HCT116 (cell line): ENCODE measurements at regions not wholly inside any gene's neighbourhood (a gene's known extent, or its start where the extent isn't known, plus 50 kb on each side); places are given as distances from the start of the nearest gene placed in this dataset.

ENCODE experiments used
- ATAC-seq: fragments of 200-7000 bp; cut with Tn5 transposase; 2 replicates; pipeline ENCODE4 v1.9.1; 2020; ENCODE audit warnings: mild to moderate bottlenecking, moderate library complexity
- BruUV-seq: library from RNA; stranded (reverse); fragments of 400-500 nt; replicated peaks from 2 replicates; lab custom pipeline; 2021; lab: Mats Ljungman, UMichigan
- CTCF ChIA-PET: fragments of 300-600 bp; sonication (Branson Sonifier 250); formaldehyde crosslinking; loops from one replicate; lab custom pipeline; 2021; ENCODE audit warnings: antibody characterized with exemption; lab: Charles Lee
- POLR2A ChIA-PET: fragments of 300-600, 350-600 bp; sonication (Branson Sonifier 250); formaldehyde crosslinking; loops from one replicate; lab custom pipeline; 2021; ENCODE audit warnings: antibody characterized with exemption; lab: Charles Lee
- RAD21 ChIA-PET, 2 experiments: fragments of 300-600 bp; sonication (Branson Sonifier 250); formaldehyde crosslinking; loops; one replicate each; lab custom pipeline; 2023; ENCODE audit warnings: low total read pairs in 2 of 2; ENCODE audit not compliant: uncharacterized antibody in 2 of 2, unreplicated experiment in 2 of 2, low non-redundant PET in 1 of 2; lab: Charles Lee
- DNase-seq: peaks from one replicate; pipeline ENCODE4 v3.0.0-alpha.2; 2010; ENCODE audit warnings: low read depth, low spot score
- H2AFZ ChIP-seq: fragments of 200-600 bp; shearing (Covaris generic), sonication (generic); 2 replicates; pipeline ENCODE4 v1.6.1; 2017; ENCODE audit warnings: low read depth, mixed run types, mixed read lengths, antibody characterized with exemption, low read length; ENCODE audit not compliant: poor library complexity, severe bottlenecking
- H3K27ac ChIP-seq: 2 replicates; pipeline ENCODE4 v1.5.1; 2012; ENCODE audit warnings: low read depth, low read length
- H3K27me3 ChIP-seq: fragments of 200-600 bp; sonication (generic); 2 replicates; pipeline ENCODE4 v1.6.1; 2016; ENCODE audit warnings: mixed run types, low read length, mixed read lengths; ENCODE audit not compliant: insufficient read depth
- H3K36me3 ChIP-seq, 2 experiments: fragments of 200-500 bp in 1 of 2; fragments of 200-600 bp in 1 of 2; sonication (Bioruptor generic) in 1 of 2; sonication (generic) in 1 of 2; 2 replicates each; pipeline versions ENCODE4 v1.5.1 to v1.6.1; 2014 to 2016; ENCODE audit warnings: low read length in 2 of 2, inconsistent platforms in 1 of 2, mixed read lengths in 1 of 2, mixed run types in 1 of 2; ENCODE audit not compliant: insufficient read depth in 2 of 2, control insufficient read depth in 1 of 2
- H3K4me1 ChIP-seq, 2 experiments: fragments of 200-600 bp in 1 of 2; sonication (generic) in 1 of 2; 2 replicates each; pipeline versions ENCODE4 v1.5.1 to v1.6.1; 2012 to 2017; ENCODE audit warnings: low read length in 2 of 2, inconsistent platforms in 1 of 2, mild to moderate bottlenecking in 1 of 2, mixed read lengths in 1 of 2, mixed run types in 1 of 2, moderate library complexity in 1 of 2; ENCODE audit not compliant: insufficient read depth in 2 of 2, control insufficient read depth in 1 of 2
- H3K4me2 ChIP-seq: fragments of 200-600 bp; sonication (generic); 2 replicates; pipeline ENCODE4 v1.6.1; 2017; ENCODE audit warnings: mixed run types, low read length, mixed read lengths
- H3K4me3 ChIP-seq, 2 experiments: fragments of 200-600 bp in 1 of 2; sonication (generic) in 1 of 2; replicated peaks in 1 of 2; 2 replicates each; pipeline ENCODE4 v1.5.1; 2011 to 2016; ENCODE audit warnings: low read length in 2 of 2, control low read depth in 1 of 2, low read depth in 1 of 2, mild to moderate bottlenecking in 1 of 2, mixed read lengths in 1 of 2, mixed run types in 1 of 2
- H3K79me2 ChIP-seq: fragments of 200-600 bp; sonication (generic); 2 replicates; pipeline ENCODE4 v1.6.1; 2017; ENCODE audit warnings: mild to moderate bottlenecking, mixed run types, low read length, moderate library complexity, mixed read lengths; ENCODE audit not compliant: insufficient read depth
- H3K9ac ChIP-seq: fragments of 200-600 bp; sonication (generic); 2 replicates; pipeline ENCODE4 v1.6.1; 2016; ENCODE audit warnings: low read length, mixed read lengths
- H3K9me2 ChIP-seq: fragments of 200-600 bp; sonication (generic), shearing (Covaris generic); 2 replicates; pipeline ENCODE4 v1.6.1; 2017; ENCODE audit warnings: mixed run types, mild to moderate bottlenecking, moderate library complexity; ENCODE audit not compliant: insufficient read depth
- H3K9me3 ChIP-seq, 2 experiments: fragments of 200-500 bp in 1 of 2; fragments of 200-600 bp in 1 of 2; sonication (Bioruptor generic) in 1 of 2; sonication (generic) in 1 of 2; 2 replicates each; pipeline ENCODE4 v1.6.1; 2014 to 2017; ENCODE audit warnings: low read length in 2 of 2, mixed read lengths in 2 of 2, inconsistent platforms in 1 of 2, low read depth in 1 of 2, mild to moderate bottlenecking in 1 of 2, mixed run types in 1 of 2, moderate library complexity in 1 of 2; ENCODE audit not compliant: control insufficient read depth in 1 of 2, insufficient read depth in 1 of 2
- H4K20me1 ChIP-seq: fragments of 200-600 bp; sonication (generic), shearing (Covaris generic); 2 replicates; pipeline ENCODE4 v1.6.1; 2017; ENCODE audit warnings: mixed run types, mild to moderate bottlenecking, moderate library complexity; ENCODE audit not compliant: insufficient read depth
- CBX3 ChIP-seq: IDR thresholded peaks from 2 replicates; pipeline ENCODE4 v1.6.1; 2012; ENCODE audit warnings: low read depth
- CEBPB ChIP-seq: IDR thresholded peaks from 2 replicates; pipeline ENCODE4 v1.6.1; 2012; ENCODE audit warnings: low read depth
- EGR1 ChIP-seq: IDR thresholded peaks from 2 replicates; pipeline ENCODE4 v1.6.1; 2012; ENCODE audit warnings: low read depth
- ELF1 ChIP-seq: IDR thresholded peaks from 2 replicates; pipeline ENCODE4 v1.6.1; 2012; ENCODE audit warnings: low read depth, borderline replicate concordance
- EZH2 ChIP-seq: fragments of 200-600 bp; sonication (generic); IDR thresholded peaks from 2 replicates; pipeline ENCODE4 v1.6.1; 2017; ENCODE audit warnings: antibody characterized with exemption, mixed run types
- FOSL1 ChIP-seq: IDR thresholded peaks from 2 replicates; pipeline ENCODE4 v1.6.1; 2012; ENCODE audit warnings: low read depth
- JUND ChIP-seq: IDR thresholded peaks from 2 replicates; pipeline ENCODE4 v1.6.1; 2012
- POLR2AphosphoS5 ChIP-seq: IDR thresholded peaks from 2 replicates; pipeline ENCODE4 v1.6.1; 2011; ENCODE audit warnings: mild to moderate bottlenecking, low read depth, low read length, moderate library complexity
- RAD21 ChIP-seq: IDR thresholded peaks from 2 replicates; pipeline ENCODE4 v1.6.1; 2012; ENCODE audit warnings: low read depth, mild to moderate bottlenecking
- SIN3A ChIP-seq: IDR thresholded peaks from 2 replicates; pipeline ENCODE4 v1.6.1; 2012; ENCODE audit warnings: low read depth
- SRF ChIP-seq: IDR thresholded peaks from 2 replicates; pipeline ENCODE4 v1.6.1; 2012; ENCODE audit warnings: low read depth
- TCF7L2 ChIP-seq: IDR thresholded peaks from 2 replicates; pipeline ENCODE4 v1.7.0; 2011; ENCODE audit warnings: borderline replicate concordance, inconsistent platforms; ENCODE audit not compliant: insufficient read depth, insufficient read length; ENCODE audit errors: extremely low read depth
- YY1 ChIP-seq: IDR thresholded peaks from 2 replicates; pipeline ENCODE4 v1.6.1; 2011; ENCODE audit warnings: low read length, low read depth, moderate library complexity, mild to moderate bottlenecking; ENCODE audit not compliant: insufficient replicate concordance; ENCODE audit errors: extremely low read depth
- ZNF274 ChIP-seq: fragments of 200-500 bp; sonication (Bioruptor generic); IDR thresholded peaks from 2 replicates; pipeline ENCODE4 v1.6.1; 2014; ENCODE audit warnings: mild to moderate bottlenecking, low read depth, low read length, inconsistent platforms
- intact Hi-C: fragments of 100-400 bp; cut with micrococcal nuclease; formaldehyde crosslinking; loops from 2 replicates; pipeline ENCODE4 v1.10.0; 2022

DNA sequence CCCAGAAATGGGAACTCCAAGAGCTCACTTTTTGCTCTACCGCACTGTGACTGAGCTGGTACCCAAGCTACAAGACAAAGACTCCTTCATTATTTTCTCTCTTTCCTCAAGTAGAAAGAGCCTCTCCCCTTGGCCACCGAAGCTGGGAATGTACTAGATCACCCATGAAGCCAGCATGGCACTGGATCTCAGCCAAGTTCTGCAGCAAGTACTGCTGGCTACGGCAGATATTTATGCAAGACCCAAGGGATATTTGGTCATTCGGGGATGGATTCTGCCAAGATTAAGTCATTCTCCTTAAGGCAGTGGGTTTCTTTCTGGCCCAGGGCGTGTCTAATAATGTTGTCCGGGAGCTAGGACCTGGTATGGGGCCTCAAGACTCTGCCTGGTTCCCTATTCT lies 633.5 kb downstream of the SLITRK1 start:
- POLR2A ChIA-PET: no interaction called here
- ATAC-seq: no peak
- Histone ChIP-seq H3K79me2 (no peaks in the 10 kb centered on the region), H3K9me2 (no peaks in the 10 kb centered on the region), H4K20me1 (no peaks in the 10 kb centered on the region), H3K36me3 (no peaks in the 10 kb centered on the region), H2AFZ (no peak overlapping the region), H3K27me3 (no peaks in the 10 kb centered on the region)
- intact Hi-C loops: no loop called here
- TF ChIP-seq FOSL1 (no peak), CBX3 (no peak), EZH2 (no peak), YY1 (no peak), JUND (no peak)
- TF ChIP-seq, all 23 proteins: peak for 0
- no peak overlapping the region for H3K4me2 ChIP-seq
- H3K9ac ChIP-seq: no peak overlapping the region
- ChIA-PET CTCF (no interaction called here), RAD21 (no interaction called here)
- H3K27ac ChIP-seq: no peak overlapping the region
- BruUV-seq: no TSS peak
- DNase-seq: no peak
- no peaks in the 10 kb centered on the region; a peak in 1 of 4 replicates for H3K9me3 ChIP-seq
- no peaks in the 10 kb centered on the region for H3K4me1 ChIP-seq
- no peak overlapping the region for H3K4me3 ChIP-seq

DNA sequence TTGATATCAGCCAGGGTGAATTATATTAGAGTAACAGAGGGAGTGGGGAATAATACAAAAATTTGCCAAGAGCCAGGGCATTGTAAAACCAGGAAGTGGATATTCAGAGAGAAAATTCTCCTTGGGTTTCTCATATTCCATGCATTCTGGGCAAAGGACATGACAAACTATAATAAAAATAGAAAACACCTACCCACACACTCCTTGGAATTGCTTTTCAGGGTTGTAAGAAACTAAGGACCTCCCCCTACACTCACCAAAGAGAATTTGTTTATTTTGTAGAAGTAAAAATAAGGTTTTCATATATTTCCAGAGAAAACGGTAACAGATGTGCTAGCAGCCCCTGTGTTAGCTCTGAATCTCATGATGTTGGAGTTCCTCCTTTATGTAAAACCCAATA lies 649.6 kb downstream of the SLITRK1 start:
- intact Hi-C loops: no loop called here
- TF ChIP-seq FOSL1 (no peak), RAD21 (no peak), SIN3A (no peak), YY1 (no peak), EGR1 (no peak), CEBPB (no peak), TCF7L2 (no peak), ZNF274 (no peak), JUND (no peak), ELF1 (no peak), SRF (no peak), POLR2AphosphoS5 (no peak), CBX3 (no peak)
- BruUV-seq: no TSS peak
- CTCF ChIA-PET: no interaction called here
- no peaks in the 10 kb centered on the region for H3K9me2 ChIP-seq
- no peaks in the 10 kb centered on the region for H3K9me3 ChIP-seq
- no peak overlapping the region for H2AFZ ChIP-seq
- no peaks in the 10 kb centered on the region for H3K27me3 ChIP-seq
- H3K4me2 ChIP-seq: no peak overlapping the region
- no peaks in the 10 kb centered on the region for H3K79me2 ChIP-seq
- DNase-seq (no peak), ATAC-seq (no peak)
- no peak overlapping the region for H3K4me3 ChIP-seq
- no peaks in the 10 kb centered on the region for H3K4me1 ChIP-seq
- H3K9ac ChIP-seq: no peak overlapping the region
- POLR2A ChIA-PET: no interaction called here
- no peaks in the 10 kb centered on the region for H3K36me3 ChIP-seq
- H3K27ac ChIP-seq: no peak overlapping the region
- H4K20me1 ChIP-seq: no peaks in the 10 kb centered on the region
- RAD21 ChIA-PET: no interaction called here
